ENCODE measurements at regions not wholly inside any gene's neighbourhood (a gene's known extent, or its start where the extent isn't known, plus 50 kb on each side); places are given as distances from the start of the nearest gene placed in this dataset.

GRCh38 chr2:18432999-18433398 lies 127.5 kb downstream of the RDH14 start:
- ChIA-PET POLR2A (no interaction called here), CTCF (no interaction called here)
- DNase-seq (ENCODE audit: extremely low spot score) = no peak
- TF ChIP-seq TARDBP (IDR thresholded peaks at IDR 0.05) = no peak

GRCh38 chr2:18430996-18431748 lies 129.3 kb downstream of the RDH14 start:
- no peak for DNase-seq (ENCODE audit: extremely low spot score)
- CTCF ChIA-PET = interaction anchor here (0.9 kb wide), 1 partner anchor 115 kb away, joined by 4 read pairs; no protein-coding TSS in a partner anchor
- POLR2A ChIA-PET = no interaction called here
- no peak for TF ChIP-seq ZNF384 (IDR thresholded peaks at IDR 0.05)
- TF ChIP-seq NFRKB (IDR thresholded peaks at IDR 0.05) = no peak
- TF ChIP-seq L3MBTL2 (conservative IDR thresholded peaks at IDR 0.05) = no peak
- no peak for TF ChIP-seq FOXK2 (IDR thresholded peaks at IDR 0.05)
- no peak for TF ChIP-seq ELF4 (IDR thresholded peaks at IDR 0.05)
- no peak for TF ChIP-seq SP1 (IDR thresholded peaks at IDR 0.05)
- TF ChIP-seq ARNT (IDR thresholded peaks at IDR 0.05) = no peak
- TF ChIP-seq BHLHE40 (IDR thresholded peaks at IDR 0.05; ENCODE audit: borderline replicate concordance) = no peak

- CTCF ChIA-PET = no interaction called here
- TF ChIP-seq HDGF (IDR thresholded peaks at IDR 0.05; ENCODE audit: borderline replicate concordance) (no peak), PKNOX1 (IDR thresholded peaks at IDR 0.05) (no peak), SUZ12 (IDR thresholded peaks at IDR 0.05) (no peak), CTBP1 (IDR thresholded peaks at IDR 0.05; ENCODE audit: borderline replicate concordance) (no peak), ELF4 (IDR thresholded peaks at IDR 0.05) (no peak), FOXK2 (IDR thresholded peaks at IDR 0.05) (no peak), ZNF384 (IDR thresholded peaks at IDR 0.05) (no peak)
- POLR2A ChIA-PET = no interaction called here
- DNase-seq (ENCODE audit: extremely low spot score) = no peak
Observed at GRCh38 chr2:18428516-18428915, 131.9 kb downstream of the RDH14 start.

- POLR2A ChIA-PET = no interaction called here
- CTCF ChIA-PET = no interaction called here
- no peak for DNase-seq (ENCODE audit: extremely low spot score)
- TF ChIP-seq ELF4 (IDR thresholded peaks at IDR 0.05) (no peak), L3MBTL2 (conservative IDR thresholded peaks at IDR 0.05) (no peak), SP1 (IDR thresholded peaks at IDR 0.05) (no peak), FOXA1 (IDR thresholded peaks at IDR 0.05) (no peak), ZNF384 (IDR thresholded peaks at IDR 0.05) (no peak), ARNT (IDR thresholded peaks at IDR 0.05) (no peak), SUZ12 (IDR thresholded peaks at IDR 0.05) (no peak)
Observed at GRCh38 chr2:18427762-18428161, 132.7 kb downstream of the RDH14 start.

- no peak for DNase-seq (ENCODE audit: extremely low spot score)
- CTCF ChIA-PET = interaction anchor here (1.1 kb wide), 1 partner anchor 48 kb away, joined by 4 read pairs; no protein-coding TSS in a partner anchor
- POLR2A ChIA-PET = no interaction called here
- no peak for TF ChIP-seq TARDBP (IDR thresholded peaks at IDR 0.05)
- TF ChIP-seq ELF4 (IDR thresholded peaks at IDR 0.05) = no peak
- TF ChIP-seq ZNF384 (IDR thresholded peaks at IDR 0.05) = no peak
- no peak for TF ChIP-seq SP1 (IDR thresholded peaks at IDR 0.05)
- TF ChIP-seq FOXM1 (IDR thresholded peaks at IDR 0.05; ENCODE audit: borderline replicate concordance) = no peak
- no peak for TF ChIP-seq PKNOX1 (IDR thresholded peaks at IDR 0.05)
- TF ChIP-seq FOXA1 (IDR thresholded peaks at IDR 0.05) = no peak
- TF ChIP-seq SUZ12 (IDR thresholded peaks at IDR 0.05) = no peak
- no peak for TF ChIP-seq HDGF (IDR thresholded peaks at IDR 0.05; ENCODE audit: borderline replicate concordance)
- no peak for TF ChIP-seq ARNT (IDR thresholded peaks at IDR 0.05)
- no peak for TF ChIP-seq LEF1 (IDR thresholded peaks at IDR 0.05; ENCODE audit: borderline replicate concordance)
- TF ChIP-seq L3MBTL2 (conservative IDR thresholded peaks at IDR 0.05) = no peak
- TF ChIP-seq NFRKB (IDR thresholded peaks at IDR 0.05) = no peak
- no peak for TF ChIP-seq BHLHE40 (IDR thresholded peaks at IDR 0.05; ENCODE audit: borderline replicate concordance)
- no peak for TF ChIP-seq FOXK2 (IDR thresholded peaks at IDR 0.05)
- TF ChIP-seq CTBP1 (IDR thresholded peaks at IDR 0.05; ENCODE audit: borderline replicate concordance) = no peak
Observed at GRCh38 chr2:18426174-18426573, 134.3 kb downstream of the RDH14 start.

GRCh38 chr2:18425210-18425703 lies 135.2 kb downstream of the RDH14 start:
- DNase-seq (ENCODE audit: extremely low spot score) = no peak
- TF ChIP-seq FOXK2 (IDR thresholded peaks at IDR 0.05) = no peak
- no peak for TF ChIP-seq FOXM1 (IDR thresholded peaks at IDR 0.05; ENCODE audit: borderline replicate concordance)
- TF ChIP-seq ELF4 (IDR thresholded peaks at IDR 0.05) = no peak
- no peak for TF ChIP-seq L3MBTL2 (conservative IDR thresholded peaks at IDR 0.05)
- no peak for TF ChIP-seq PKNOX1 (IDR thresholded peaks at IDR 0.05)
- no peak for TF ChIP-seq HDGF (IDR thresholded peaks at IDR 0.05; ENCODE audit: borderline replicate concordance)
- no peak for TF ChIP-seq FOXA1 (IDR thresholded peaks at IDR 0.05)
- no peak for TF ChIP-seq BHLHE40 (IDR thresholded peaks at IDR 0.05; ENCODE audit: borderline replicate concordance)
- TF ChIP-seq SUZ12 (IDR thresholded peaks at IDR 0.05) = no peak
- no peak for TF ChIP-seq NFRKB (IDR thresholded peaks at IDR 0.05)
- no peak for TF ChIP-seq LEF1 (IDR thresholded peaks at IDR 0.05; ENCODE audit: borderline replicate concordance)
- TF ChIP-seq ARNT (IDR thresholded peaks at IDR 0.05) = no peak
- no peak for TF ChIP-seq CTBP1 (IDR thresholded peaks at IDR 0.05; ENCODE audit: borderline replicate concordance)
- TF ChIP-seq ZNF384 (IDR thresholded peaks at IDR 0.05) = no peak
- TF ChIP-seq SP1 (IDR thresholded peaks at IDR 0.05) = no peak
- no peak for TF ChIP-seq TARDBP (IDR thresholded peaks at IDR 0.05)
- CTCF ChIA-PET = interaction anchor here (1.1 kb wide), 1 partner anchor 47 kb away, joined by 4 read pairs; no protein-coding TSS in a partner anchor
- POLR2A ChIA-PET = no interaction called here
